WERI-Rb-1 (cell line): ENCODE measurements at regions not wholly inside any gene's neighbourhood (a gene's known extent, or its start where the extent isn't known, plus 50 kb on each side); places are given as distances from the start of the nearest gene placed in this dataset.

Experiments used
- DNase-seq: peaks from one replicate; pipeline ENCODE4 v3.0.0-alpha.2; 2020
- H3K27ac ChIP-seq: fragments of 250-450 bp; sonication (Bioruptor Pico); 2 replicates; pipeline ENCODE4 v1.5.1; 2020; ENCODE audit warnings: mild to moderate bottlenecking, moderate library complexity
- H3K27me3 ChIP-seq: fragments of 250-450 bp; sonication (Bioruptor Pico); 2 replicates; pipeline ENCODE4 v1.5.1; 2021; ENCODE audit warnings: mild to moderate bottlenecking, low read depth, moderate library complexity; ENCODE audit not compliant: insufficient read depth, severe bottlenecking
- H3K36me3 ChIP-seq: fragments of 250-450 bp; sonication (Bioruptor Pico); 2 replicates; pipeline ENCODE4 v1.5.1; 2020; ENCODE audit warnings: mild to moderate bottlenecking, moderate library complexity
- H3K4me3 ChIP-seq: 2 replicates; pipeline ENCODE4 v1.5.1; 2011; ENCODE audit warnings: low read depth, mild to moderate bottlenecking, control low read depth, low read length
- H3K9me3 ChIP-seq: fragments of 250-450 bp; sonication (Bioruptor Pico); 2 replicates; pipeline ENCODE4 v1.5.1; 2021; ENCODE audit warnings: mild to moderate bottlenecking, moderate library complexity; ENCODE audit not compliant: severe bottlenecking
- TF ChIP-seq, protein P1 (sequence below): IDR thresholded peaks from 2 replicates; pipeline ENCODE4 v1.5.1; 2011; ENCODE audit warnings: low read depth, mild to moderate bottlenecking, control low read depth, inconsistent platforms, low read length

DNA sequence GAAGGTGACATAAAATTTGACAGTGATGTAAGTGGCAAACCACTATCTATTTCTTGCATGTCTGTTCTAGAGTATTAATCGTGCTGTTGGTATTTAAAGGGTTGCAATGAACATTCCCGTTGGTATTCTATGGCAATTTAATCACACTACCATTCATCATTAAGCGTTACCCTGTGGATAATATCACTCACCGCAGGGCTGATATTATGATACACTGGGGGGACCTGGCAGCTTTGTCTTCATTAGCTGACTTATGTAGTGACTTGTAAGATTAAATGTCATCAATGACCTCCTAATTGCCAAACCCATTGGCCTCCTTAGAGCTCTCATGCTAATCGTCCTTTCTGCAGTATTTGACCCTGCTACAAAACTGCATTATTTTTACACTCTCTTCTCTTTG lies 624.5 kb upstream of the VSTM2A start:
- Histone ChIP-seq H3K27ac (no peak overlapping the region), H3K27me3 (no peaks in the 10 kb centered on the region), H3K4me3 (no peak overlapping the region), H3K9me3 (no peaks in the 10 kb centered on the region), H3K36me3 (no peaks in the 10 kb centered on the region)
- TF ChIP-seq, protein P1, sequence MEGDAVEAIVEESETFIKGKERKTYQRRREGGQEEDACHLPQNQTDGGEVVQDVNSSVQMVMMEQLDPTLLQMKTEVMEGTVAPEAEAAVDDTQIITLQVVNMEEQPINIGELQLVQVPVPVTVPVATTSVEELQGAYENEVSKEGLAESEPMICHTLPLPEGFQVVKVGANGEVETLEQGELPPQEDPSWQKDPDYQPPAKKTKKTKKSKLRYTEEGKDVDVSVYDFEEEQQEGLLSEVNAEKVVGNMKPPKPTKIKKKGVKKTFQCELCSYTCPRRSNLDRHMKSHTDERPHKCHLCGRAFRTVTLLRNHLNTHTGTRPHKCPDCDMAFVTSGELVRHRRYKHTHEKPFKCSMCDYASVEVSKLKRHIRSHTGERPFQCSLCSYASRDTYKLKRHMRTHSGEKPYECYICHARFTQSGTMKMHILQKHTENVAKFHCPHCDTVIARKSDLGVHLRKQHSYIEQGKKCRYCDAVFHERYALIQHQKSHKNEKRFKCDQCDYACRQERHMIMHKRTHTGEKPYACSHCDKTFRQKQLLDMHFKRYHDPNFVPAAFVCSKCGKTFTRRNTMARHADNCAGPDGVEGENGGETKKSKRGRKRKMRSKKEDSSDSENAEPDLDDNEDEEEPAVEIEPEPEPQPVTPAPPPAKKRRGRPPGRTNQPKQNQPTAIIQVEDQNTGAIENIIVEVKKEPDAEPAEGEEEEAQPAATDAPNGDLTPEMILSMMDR = no peak
- DNase-seq = no peak

DNA sequence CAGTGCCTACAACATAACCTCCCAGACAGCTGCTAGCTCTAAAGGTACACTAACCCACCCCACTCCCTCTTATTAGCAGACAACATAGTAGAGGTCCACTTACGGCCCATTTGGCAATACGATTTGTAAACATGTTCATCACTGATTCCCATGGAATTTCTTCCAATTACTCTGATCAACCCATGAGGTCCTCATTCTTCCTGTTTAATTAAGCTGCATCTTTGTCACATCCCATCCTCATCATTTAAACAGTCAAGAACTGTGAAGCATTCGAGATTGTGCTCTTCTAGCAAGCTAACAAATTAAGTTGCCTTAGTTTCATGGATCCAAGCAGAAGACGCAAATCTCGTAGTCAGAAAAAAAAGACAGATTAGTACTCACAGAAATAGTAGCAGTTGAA lies 622.2 kb upstream of the VSTM2A start:
- TF ChIP-seq, protein P1 = no peak

DNA sequence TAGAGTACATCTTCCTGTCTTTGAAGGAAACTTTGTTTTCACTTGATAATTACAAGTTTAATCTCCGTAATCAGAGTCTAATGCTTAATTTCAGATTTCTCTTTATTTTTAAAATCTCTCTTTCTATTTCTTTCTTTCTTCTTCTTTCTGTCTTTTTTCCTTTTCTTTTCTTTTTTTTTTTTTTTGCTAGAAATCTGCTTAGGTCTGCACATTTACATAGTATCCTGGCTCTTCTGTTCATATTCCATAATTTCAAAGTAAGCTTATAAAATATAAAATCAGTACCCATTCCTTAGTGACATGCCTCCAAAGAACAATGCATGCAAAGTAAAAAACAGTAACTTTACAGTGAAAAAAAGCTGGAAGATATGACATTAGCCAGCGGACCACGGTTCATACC lies 601.7 kb upstream of the VSTM2A start:
- DNase-seq = no peak
- Histone ChIP-seq H3K27me3 (no peaks in the 10 kb centered on the region), H3K4me3 (no peak overlapping the region), H3K36me3 (no peaks in the 10 kb centered on the region), H3K27ac (no peak overlapping the region), H3K9me3 (no peaks in the 10 kb centered on the region)
- TF ChIP-seq, protein P1 = no peak

More for the DNA sequence above, 622.2 kb upstream of the VSTM2A start:
- DNase-seq = no peak
- no peak overlapping the region for H3K4me3 ChIP-seq
- no peaks in the 10 kb centered on the region for H3K9me3 ChIP-seq
- H3K36me3 ChIP-seq = no peaks in the 10 kb centered on the region
- H3K27ac ChIP-seq = no peak overlapping the region
- H3K27me3 ChIP-seq = no peaks in the 10 kb centered on the region

DNA sequence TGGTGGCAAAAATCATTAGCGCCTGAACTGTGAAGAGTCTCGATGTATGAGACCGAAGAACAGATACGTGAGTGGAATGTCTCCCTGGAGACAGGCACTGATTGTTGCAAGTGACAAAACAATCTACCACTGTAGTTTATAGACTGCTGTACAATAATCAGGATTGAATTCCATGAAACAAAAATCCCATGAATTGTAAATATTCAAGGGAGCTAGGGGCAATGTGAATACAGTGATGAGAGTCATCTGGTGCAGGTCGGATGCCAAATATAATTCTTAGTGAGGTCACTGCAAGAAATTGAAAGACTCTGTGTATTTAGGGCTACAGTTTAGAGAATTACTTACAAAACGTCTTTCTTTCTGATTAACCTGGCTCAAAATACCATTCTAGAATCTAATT lies 594.4 kb upstream of the VSTM2A start:
- Histone ChIP-seq H3K4me3 (no peak overlapping the region), H3K27ac (no peak overlapping the region), H3K27me3 (no peaks in the 10 kb centered on the region), H3K36me3 (no peaks in the 10 kb centered on the region), H3K9me3 (no peaks in the 10 kb centered on the region)
- TF ChIP-seq, protein P1 = no peak
- DNase-seq = no peak

DNA sequence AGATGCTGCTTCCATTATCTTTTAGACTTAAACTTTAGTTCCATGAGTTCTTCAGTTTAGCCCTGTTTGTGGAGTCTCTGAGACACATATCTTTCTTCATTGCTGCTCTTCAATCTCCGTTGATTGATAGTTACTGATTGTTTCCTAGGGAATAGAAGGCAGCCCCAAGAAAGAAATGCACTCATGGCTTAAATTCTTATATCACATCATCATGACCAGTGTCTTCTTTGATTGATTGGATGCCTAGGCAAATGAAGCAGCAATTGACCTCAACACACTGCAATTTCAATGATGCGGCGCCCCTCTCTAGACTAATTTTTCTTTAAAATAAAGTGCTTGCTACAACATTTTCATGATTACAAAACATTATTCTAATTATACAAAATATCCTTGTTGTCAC lies 576.5 kb upstream of the VSTM2A start:
- TF ChIP-seq, protein P1 = no peak
- Histone ChIP-seq H3K4me3 (no peak overlapping the region), H3K36me3 (no peaks in the 10 kb centered on the region), H3K27me3 (no peaks in the 10 kb centered on the region), H3K9me3 (no peaks in the 10 kb centered on the region), H3K27ac (no peak overlapping the region)
- DNase-seq = no peak

DNA sequence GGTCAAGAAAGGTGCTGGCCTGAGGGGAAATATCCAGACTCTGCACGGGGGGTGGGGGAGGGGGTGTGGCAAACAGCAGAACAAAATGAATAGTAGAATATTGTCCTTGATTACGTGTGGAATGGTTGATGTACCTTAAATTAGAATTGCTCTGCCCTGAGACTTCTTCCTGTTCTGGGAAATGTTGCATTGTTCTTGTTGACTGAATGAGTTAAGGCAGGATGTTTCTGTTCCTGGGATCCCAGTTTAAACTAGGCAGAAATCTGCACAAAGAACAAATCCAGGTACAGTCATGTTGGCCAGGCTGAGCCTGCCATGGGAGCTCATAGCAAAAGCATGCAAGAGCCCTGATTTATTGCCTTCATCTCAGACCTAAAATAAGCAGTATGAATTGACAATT lies 558.7 kb upstream of the VSTM2A start:
- TF ChIP-seq, protein P1 = no peak
- H3K4me3 ChIP-seq = no peak overlapping the region
- no peaks in the 10 kb centered on the region for H3K27me3 ChIP-seq
- no peak for DNase-seq
- H3K9me3 ChIP-seq = no peaks in the 10 kb centered on the region
- no peaks in the 10 kb centered on the region for H3K36me3 ChIP-seq
- H3K27ac ChIP-seq = no peak overlapping the region
